GM23338 (cell line): ENCODE measurements at regions not wholly inside any gene's neighbourhood (a gene's known extent, or its start where the extent isn't known, plus 50 kb on each side); places are given as distances from the start of the nearest gene placed in this dataset.

Experiments
- CTCF ChIP-seq, 2 experiments: fragments of 200-600 bp in 1 of 2; sonication (generic) in 1 of 2; conservative IDR thresholded peaks; 2 replicates each; pipeline versions ENCODE4 v1.5.1 to v1.6.1; 2016 to 2017; ENCODE audit warnings: antibody characterized with exemption in 2 of 2, low read depth in 2 of 2, mild to moderate bottlenecking in 2 of 2, moderate library complexity in 1 of 2
- POLR2AphosphoS5 ChIP-seq: IDR thresholded peaks from 2 replicates; pipeline ENCODE4 v1.6.1; 2016; ENCODE audit warnings: antibody characterized with exemption, low read depth

- no peak for TF ChIP-seq POLR2AphosphoS5
- no peak for TF ChIP-seq CTCF (conservative IDR thresholded peaks at IDR 0.05; ENCODE audit: low read depth in 2 of 2)
Observed at GRCh38 chr9:106697390-106697749, 165.6 kb upstream of the ZNF462 start.
